HG03571 (cell line): ENCODE measurements at regions not wholly inside any gene's neighbourhood (a gene's known extent, or its start where the extent isn't known, plus 50 kb on each side); places are given as distances from the start of the nearest gene placed in this dataset.
"Not testable (repeated sequence)": the region's sequence is repeated elsewhere in the genome, so short reads cannot be mapped to it uniquely, and the experiment has no call there.

Experiments
- ATAC-seq: cut with Tn5 transposase; IDR thresholded peaks from one replicate; pipeline ENCODE4 v1.9.1; 2021; ENCODE audit not compliant: unreplicated experiment

DNA sequence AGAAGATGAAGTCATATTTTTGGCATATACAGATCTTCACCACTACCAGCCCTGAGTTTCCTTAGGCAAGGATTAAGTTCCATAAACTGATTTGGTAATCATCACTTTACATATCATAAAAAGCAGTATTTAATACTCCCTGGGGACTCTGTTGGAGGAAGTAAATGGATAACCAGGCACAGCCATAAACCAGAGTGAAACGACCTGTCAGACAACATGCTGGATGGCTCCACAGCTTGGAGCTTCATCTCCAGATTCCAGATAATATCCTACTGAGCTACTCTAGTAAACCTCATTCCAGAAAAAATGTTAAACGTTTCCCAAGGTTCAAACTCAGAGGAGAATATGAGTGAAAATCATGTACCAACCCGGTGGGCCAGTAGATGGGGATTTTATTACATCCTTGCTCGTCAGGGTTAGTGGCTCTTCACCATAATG is 109.2 kb downstream of the BASP1 start:
- ATAC-seq, result no peak

DNA sequence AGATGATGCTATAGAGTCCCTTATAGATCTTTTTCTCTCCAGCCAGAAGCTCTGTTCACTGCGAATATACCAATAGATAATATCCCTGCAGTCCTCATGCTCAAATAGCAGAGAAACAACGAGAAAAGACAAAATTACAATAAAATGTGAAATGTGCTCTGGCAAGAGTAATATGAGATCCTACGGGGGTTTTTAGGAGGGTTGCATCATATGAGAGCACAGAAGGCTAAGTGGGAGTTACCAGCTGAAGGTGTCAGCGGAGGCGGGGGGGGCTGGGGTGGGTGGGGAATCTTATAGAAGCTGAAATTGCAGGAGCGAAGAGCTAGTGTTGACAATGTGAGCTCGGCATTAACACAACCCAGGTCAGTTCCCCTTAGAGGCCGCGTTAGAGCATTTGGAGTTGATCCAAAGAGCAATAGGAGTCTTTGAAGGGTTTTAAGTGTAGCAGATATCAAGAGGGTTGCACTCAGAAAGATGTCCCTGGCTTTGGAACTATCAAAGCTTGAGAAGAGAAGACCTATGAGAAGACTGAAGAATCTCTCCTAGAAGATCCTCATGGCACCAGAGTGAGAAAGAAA is 109.7 kb downstream of the BASP1 start:
- no peak for ATAC-seq

DNA sequence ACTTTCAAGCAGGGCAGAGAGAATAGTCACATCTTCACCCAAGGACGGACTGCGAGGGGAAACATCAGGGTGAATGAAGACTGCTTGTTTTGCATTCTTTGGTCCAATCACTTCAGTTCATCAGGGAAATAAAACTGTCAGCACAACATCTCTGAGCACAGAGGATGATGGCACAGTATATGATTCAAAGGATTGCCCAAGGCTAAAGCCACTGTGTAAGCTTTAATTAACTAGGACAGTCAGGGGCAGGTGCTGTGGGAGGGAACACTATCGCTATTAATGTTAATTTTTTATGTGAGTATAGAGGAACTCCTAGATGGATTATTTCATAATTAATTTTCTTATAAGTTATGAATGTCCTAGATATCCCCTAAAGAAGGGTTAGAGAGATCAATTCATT is 112.1 kb downstream of the BASP1 start:
- no peak for ATAC-seq

DNA sequence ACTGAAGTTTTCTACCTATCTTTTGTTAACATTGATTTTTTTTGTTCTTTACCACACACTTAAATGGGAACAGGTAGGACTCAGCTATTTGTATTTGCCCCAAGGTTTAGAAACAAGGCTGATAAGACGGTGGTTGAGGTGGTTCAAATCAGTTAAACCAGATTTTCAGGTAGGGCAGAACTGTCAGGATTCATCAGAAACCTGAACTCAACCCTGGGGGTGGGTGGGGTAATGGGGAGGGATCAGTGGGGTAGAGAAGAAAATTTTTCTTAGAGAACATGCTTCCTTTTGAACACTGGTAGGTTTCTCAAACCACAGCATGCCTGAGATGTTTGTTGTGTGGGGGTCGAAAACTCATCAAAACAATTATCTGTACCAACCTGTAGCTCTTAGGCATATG is 113.0 kb downstream of the BASP1 start:
- no peak for ATAC-seq

DNA sequence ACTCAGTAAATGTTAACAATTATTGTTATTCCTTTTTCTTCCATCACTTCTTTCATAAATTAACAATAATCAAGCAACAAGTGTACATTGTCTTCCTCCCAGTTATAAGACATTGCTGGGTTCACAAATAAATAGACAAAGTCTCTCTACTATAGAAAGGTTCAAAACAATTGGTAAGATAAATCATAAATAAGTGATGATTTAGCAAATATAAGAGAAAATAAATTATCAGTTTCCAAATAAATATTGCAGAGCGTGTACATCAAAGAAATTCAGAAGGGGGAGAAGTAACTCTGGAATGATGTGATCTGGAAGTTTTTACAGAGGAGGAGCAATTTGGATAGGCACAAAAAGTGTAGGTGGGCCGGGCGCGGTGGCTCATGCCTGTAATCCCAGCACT is 114.2 kb downstream of the BASP1 start:
- no peak for ATAC-seq

DNA sequence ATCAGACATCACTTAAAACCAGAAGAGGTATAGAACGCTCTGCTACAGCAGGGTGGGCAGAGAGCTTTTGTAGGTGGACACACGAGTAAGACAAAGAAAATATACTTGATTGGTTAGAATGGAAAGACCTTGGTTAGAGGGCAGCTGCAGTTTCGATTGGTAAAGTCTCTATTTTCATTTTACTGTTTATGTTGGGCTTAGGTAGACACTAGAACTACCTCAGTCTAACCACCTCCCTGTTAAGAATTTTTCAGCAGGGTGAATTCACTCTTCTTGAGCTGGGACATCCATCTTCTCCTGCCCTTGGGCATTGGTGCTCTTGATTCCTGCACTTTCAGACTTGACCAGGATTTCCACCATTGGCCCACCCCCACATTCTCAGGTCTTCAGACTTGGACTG is 116.3 kb downstream of the BASP1 start:
- ATAC-seq, result no peak

DNA sequence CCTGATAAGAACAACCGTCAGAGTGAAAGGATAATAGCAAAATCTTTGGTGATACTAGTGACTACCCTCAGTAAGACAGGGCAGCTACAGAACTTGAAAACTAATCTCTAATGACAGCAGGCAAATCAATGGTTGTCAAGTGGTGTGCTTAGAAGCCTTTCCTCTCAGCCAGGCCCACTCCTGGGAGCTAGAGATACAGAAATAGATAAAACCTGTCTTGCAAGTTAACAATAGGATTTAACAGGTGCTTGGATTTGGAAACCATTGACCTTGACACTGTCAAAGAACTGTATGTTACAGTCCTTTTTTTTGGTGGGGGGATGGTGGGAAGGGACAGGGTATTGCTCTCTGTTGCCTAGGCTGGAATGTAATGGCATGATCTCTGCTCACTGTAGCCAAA is 118.6 kb downstream of the BASP1 start:
- no peak for ATAC-seq

DNA sequence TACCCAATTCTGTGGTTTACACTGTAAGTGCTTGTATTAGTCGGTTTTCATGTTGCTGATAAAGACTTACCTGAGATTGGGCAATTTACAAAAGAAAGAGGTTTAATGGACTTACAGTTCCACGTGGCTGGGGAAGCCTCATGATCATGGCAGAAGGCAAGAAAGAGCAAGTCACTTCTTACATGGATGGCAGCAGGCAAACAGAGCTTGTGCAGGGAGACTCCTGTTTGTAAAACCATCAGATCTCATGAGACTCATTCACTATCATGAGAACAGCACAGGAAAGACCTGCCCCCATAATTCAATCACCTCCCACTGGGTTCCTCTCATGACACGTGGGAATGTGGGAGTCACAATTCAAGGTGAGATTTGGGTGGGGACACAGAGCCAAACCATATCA is 119.3 kb downstream of the BASP1 start:
- not testable (repeated sequence) for ATAC-seq

DNA sequence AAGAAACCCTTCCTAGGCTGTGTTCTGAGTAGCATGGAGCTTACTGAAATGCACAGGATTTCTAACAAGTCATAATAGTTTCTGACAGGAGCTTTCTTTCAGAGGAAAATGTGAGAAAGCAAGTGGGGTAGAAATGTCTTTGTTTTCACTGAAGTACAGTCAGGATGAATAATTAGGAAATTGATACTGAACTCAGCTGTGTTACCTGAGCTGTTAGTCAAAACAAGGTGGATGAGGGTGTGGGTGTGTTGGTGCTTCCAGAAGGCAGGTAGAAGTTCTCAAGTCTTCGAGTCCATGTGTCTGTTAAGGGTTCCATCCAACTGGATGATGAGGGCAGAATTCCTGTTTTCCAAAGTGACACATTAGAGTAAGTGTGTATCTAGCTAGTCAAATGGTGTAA is 122.4 kb downstream of the BASP1 start:
- ATAC-seq, result no peak

DNA sequence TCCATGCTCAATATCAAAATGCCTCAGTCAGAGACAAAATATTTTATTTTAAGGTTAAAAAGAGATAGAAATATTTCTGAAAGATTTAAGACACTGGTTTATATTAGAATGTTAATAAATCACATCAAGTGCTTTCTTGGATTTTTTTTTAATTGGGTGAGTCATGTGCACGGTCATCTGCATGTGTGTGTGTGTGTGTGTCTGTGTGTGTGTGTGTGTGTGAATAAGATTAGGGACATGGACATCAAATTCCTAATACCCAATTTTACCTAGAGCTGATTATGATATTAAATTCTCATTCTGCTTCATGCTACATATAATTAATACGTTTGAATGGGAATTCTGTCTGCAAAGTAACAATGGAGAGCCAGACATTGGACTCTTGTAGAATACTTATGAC is 122.9 kb downstream of the BASP1 start:
- ATAC-seq, result no peak

DNA sequence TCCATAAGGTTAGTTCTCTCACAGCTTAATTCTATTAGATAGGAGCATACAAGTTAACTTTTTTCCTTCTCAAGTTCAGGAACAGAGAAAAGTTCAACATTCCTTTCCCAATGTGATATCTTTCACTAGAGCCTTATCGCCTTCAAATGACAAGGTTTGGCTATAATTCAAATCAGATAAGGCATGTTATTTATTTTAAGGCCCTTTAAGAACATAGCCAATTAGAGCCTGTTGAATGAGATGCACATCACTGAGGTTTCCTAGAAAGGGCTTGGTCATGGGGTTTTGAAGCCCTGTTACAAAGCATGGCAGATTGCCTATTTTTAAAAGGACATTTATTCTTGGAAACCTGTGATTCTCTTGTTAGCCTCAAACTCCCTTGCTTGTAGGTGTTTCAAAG is 123.4 kb downstream of the BASP1 start:
- no peak for ATAC-seq

DNA sequence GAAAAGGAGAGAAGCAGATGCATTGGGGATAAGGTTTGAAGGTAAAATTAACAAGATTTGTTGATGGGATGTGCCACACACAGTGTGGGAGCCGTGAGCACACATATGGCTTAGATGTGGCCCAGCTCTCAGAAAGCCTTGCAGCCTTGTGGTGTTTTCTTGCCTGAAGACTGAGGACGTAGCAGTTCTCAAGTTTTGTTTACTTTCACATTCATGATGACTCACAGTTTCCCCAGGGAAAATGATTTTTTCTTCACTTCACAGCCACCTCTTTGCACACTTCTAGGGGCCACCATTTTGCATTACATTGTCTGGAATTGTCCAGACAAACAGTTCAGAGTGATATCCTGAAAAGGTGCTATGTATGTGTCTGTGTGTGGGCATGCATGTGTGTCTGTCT is 126.2 kb downstream of the BASP1 start:
- peak; percentile 98 for ATAC-seq

DNA sequence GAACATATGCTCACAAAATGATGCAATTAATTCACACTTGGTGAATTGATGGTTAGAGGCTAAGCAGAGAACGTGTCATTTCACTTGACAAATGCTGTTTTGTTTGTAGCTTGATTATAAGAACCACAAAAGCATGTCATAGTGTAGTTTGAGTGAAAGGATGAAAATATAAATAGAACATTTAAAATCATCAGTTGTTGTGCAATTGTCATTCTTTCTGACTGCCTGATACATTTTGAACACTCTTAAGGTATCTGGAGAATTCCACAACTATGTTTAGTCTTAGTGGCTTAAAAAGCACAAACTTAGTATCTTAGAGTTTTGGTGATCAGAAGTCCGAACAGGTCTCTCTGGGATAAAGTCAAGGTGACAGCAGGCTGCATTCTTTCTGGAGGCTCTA is 129.4 kb downstream of the BASP1 start:
- no peak for ATAC-seq

DNA sequence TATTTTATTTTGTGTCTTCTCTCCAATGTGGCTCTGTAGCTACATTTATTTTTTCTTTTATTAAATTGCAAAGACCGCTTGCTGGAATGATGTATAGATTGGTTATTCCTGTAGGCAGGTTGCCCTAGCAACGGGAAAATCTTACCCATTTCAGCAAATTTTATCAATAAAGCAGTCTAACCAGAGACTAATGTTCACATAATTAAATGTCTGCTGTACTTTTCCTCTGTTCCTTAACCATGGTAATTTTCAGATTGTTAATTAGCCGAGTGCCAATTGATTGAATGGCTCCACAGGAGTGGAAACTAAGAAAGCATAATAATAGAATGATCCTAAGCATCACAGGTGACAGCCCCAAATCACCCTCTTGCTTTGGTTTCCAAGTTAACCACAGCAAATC is 134.8 kb downstream of the BASP1 start:
- no peak for ATAC-seq

DNA sequence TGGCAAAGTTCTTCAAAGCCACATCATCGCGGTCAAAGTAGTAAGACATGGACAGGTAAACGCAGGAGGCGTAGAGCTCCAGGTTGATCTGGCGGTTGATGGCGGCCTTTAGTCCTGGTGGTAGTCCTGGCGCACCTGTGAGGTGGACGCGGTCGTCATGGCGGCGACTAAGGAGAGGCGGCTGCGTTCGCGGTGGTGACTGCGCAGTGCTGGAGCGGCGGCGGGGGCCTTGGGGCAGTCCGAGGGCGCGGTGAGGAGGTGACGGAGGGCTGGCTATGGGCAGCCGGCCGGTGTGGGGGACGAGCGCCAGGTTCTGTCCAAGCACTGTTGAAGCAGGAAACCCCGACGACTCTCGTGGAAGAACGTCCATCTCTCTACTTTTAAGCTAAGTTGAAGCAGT is 136.8 kb downstream of the BASP1 start:
- ATAC-seq, result no peak

DNA sequence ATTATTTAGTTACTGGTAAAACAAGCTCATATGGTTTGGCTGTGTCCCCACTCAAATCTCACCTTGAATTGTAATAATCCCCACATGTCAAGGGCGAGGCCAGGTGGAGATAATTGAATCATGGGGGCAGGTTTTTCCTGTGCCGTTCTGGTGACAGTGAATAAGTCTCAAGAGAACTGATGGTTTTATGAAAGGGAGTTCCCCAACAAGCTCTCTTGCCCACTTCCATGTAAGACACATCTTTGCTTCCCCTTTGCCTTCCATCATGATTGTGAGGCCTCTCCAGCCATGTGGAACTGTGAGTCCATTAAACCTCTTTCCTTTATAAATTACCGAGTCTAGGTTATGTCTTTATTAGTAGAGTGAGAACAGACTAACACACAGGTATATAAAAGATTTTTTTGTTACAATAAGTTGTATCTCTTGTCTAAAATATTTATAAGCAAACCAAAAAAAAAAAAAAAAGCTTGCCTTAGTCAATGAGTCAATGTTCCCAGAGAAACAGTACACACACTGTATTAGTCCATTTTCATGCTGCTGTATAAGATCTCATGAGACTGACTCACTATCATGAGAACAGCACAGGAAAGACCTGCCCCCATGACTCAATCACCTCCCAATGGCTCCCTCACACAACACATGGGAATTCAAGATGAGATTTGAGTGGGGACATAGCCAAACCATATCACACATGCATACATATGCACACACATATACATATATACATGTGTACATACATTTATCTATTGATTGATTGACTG is 138.3 kb downstream of the BASP1 start:
- no peak for ATAC-seq

DNA sequence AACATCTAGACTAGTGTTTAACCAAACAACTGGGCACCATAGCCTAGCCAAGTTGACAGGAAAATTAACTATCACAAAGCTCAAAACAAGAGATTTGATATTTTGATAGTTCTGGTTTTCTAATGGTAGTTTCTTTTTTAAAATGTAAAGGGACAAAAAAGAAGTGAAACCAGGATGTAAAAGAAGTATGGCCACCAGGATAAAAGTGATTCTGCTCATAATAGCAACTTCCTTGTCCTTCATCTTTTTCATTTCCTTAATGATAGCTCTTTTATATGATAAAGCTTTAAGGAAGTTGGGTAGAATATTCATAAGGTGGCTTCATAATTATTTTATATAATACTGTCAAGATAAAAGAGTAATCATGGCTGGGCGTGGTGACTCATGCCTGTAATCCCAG is 139.1 kb downstream of the BASP1 start:
- ATAC-seq, result no peak

DNA sequence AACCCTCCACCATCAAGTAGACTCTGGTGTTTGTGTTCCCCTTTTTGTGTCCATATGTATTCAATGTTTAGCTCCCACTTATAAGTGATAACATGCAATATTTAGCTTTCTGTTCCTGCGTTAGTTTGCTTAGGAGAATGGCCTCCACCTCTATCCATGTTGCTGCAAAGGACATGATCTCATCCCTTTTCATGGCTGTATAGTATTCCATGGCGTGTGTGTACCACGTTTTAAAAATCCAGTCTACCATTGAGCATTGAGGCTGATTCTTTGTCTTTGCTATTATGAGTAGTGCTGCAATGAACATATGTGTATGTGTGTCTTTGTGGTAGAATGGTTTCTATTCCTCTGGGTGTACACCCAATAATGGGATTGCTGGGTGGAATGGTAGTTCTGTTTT is 140.1 kb downstream of the BASP1 start:
- ATAC-seq, result no peak

DNA sequence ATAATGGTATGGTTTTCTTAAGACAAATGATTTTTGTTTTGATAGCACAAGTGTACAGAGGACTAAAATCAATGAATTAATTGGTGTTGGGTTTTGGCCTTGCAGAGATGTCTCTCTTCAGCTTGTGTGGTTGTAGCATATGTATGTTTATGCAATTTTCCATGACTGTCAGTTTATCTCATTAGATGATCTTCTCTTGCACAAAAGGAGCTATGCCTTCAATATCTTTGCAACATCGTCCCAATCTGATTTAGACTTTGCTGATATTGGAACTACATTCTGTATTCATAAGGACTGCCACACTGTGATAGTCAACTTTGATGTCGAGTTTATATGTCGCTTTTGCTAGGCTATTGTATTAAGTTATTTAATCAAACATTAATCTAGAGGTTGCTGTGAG is 140.0 kb upstream of the TAF11L2 start:
- ATAC-seq, result no peak

DNA sequence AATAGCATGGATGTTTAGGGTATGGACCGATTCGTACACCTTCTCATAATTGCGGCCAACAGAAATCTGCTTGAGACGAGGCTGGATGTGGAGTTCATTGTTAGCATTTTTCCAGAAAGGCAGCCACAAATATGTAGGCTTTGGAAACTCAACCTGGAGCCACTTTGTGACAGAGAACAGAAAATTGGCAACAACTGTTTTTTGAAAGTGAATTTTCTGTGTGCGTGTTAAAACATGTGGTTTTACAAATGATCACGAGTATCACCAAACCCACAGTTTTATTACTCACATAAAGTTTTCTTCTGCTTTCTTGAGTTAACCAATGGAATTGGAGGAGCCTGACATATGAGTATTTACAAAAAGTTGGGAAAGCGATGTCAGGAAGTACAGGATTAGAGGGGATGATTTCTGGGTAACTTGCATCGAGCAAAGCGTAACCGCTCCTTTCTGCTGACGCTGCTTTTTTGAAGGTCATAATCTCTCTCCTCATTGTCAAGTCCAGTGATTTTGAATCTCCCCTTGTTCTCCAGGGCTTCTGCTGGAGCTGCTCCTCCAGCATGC is 138.5 kb upstream of the TAF11L2 start:
- no peak for ATAC-seq

DNA sequence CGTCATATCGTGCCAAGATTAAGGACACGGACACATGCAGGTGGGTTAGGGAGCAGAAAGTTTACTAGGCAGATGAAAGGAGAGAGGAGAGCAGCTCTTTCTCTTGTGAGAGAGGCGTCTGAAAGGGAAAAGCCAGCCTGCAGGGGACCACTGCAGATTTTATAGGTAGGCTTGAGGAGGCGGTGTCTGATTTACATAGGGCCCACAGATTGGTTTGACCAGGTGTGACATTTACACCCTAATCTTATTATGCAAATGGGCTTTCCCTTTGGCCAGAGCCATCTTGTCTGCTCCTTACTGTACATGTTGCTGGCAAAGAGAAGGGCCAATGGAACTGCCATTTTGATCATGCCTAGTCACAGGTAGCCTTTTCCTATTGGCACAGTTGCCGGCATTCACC is 137.2 kb upstream of the TAF11L2 start:
- ATAC-seq, result no peak

DNA sequence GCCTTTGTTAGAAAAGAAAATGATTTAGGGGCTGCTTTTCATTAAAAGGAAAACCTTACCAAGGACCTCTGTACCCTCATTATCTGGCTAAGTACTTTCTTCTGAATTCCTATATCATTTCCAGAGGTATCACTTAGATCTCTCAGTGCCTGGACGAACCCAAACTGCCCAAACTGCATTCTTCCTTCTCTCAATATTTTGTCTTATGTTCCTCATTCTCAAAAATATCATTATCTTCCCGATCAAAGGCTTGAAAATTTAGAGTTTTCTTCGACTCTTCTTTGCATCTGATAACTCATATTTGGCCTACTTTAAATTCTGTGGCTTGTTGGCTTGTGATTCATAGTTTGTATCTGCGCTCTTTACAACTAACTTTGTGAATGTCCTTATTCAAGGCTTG is 136.7 kb upstream of the TAF11L2 start:
- no peak for ATAC-seq
